ENCODE measurements at regions not wholly inside any gene's neighbourhood (a gene's known extent, or its start where the extent isn't known, plus 50 kb on each side); places are given as distances from the start of the nearest gene placed in this dataset.
"Not testable (repeated sequence)": the region's sequence is repeated elsewhere in the genome, so short reads cannot be mapped to it uniquely, and the experiment has no call there.

DNA sequence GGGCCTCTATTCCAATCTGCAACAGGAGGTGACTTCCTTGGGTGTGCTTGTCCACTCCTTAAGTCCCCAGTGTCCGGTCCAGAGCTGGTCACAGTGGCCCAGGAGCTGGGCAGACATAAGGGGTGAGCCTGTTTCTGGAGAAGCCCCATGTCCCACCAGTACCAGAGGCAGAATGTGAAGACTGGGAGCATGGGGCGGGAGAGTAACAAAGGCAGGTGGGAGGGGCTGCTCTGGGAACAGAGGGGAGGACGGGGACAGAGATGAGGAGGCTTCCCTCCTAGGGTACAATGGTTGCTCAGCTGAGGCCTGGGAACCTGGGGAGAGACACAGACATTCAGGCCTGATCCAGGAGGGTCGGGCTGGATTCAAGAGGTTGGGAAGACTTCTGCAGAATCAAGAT is 323.3 kb upstream of the TNRC6C start:
- TF ChIP-seq JAZF1 (CRISPR knock-in tag; IDR thresholded peaks at IDR 0.05) (no peak), PRRX2 (CRISPR knock-in tag; IDR thresholded peaks at IDR 0.05) (no peak), CREM (CRISPR knock-in tag; IDR thresholded peaks at IDR 0.05) (no peak), TEAD4 (CRISPR knock-in tag; IDR thresholded peaks at IDR 0.05) (no peak), ZNF232 (CRISPR knock-in tag; IDR thresholded peaks at IDR 0.05) (no peak)
- H3K9me3 Mint-ChIP-seq, result no peaks in the 10 kb centered on the region
- ChIA-PET POLR2A (no interaction called here), CTCF (interaction anchor here (1.4 kb wide), 1 partner anchor 106 kb away, joined by 4 read pairs; no protein-coding TSS in a partner anchor)
- H3K27me3 Mint-ChIP-seq (ENCODE audit: low read depth), result no peaks in the 10 kb centered on the region; the same call in 1 of the 2 replicates
- no peaks in the 10 kb centered on the region for H3K36me3 Mint-ChIP-seq
- no peak for DNase-seq (ENCODE audit: low spot score)
- peaks cover 11% of the 10 kb centered on the region for H3K4me1 Mint-ChIP-seq
- no peak overlapping the region for H3K4me3 Mint-ChIP-seq
- no peak for ATAC-seq
- H3K27ac Mint-ChIP-seq, result no peak overlapping the region

DNA sequence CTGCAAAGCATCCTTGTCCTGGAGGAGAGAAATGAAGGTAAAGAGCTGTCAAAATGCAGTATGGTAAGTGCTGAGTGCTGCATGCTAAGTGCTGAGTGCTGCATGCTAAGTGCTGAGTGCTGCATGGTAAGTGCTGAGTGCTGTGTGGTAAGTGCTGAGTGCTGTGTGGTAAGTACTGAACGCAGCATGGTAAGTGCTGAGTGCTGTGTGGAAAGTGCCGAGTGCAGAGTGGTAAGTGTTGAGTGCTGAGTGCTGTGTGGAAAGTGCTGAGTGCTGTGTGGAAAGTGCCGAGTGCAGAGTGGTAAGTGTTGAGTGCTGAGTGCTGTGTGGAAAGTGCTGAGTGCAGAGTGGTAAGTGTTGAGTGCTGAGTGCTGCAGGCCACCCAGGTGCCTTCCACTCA is 322.7 kb upstream of the TNRC6C start:
- H3K4me3 Mint-ChIP-seq; ATAC-seq; H3K36me3 Mint-ChIP-seq; H3K27me3 Mint-ChIP-seq (ENCODE audit: low read depth); H3K9me3 Mint-ChIP-seq; DNase-seq (ENCODE audit: low spot score); POLR2A ChIA-PET; H3K27ac Mint-ChIP-seq: not testable (repeated sequence)
- CTCF ChIA-PET, result interaction anchor here (1.4 kb wide), 1 partner anchor 105 kb away, joined by 4 read pairs; no protein-coding TSS in a partner anchor
- peaks cover 15% of the 10 kb centered on the region for H3K4me1 Mint-ChIP-seq

DNA sequence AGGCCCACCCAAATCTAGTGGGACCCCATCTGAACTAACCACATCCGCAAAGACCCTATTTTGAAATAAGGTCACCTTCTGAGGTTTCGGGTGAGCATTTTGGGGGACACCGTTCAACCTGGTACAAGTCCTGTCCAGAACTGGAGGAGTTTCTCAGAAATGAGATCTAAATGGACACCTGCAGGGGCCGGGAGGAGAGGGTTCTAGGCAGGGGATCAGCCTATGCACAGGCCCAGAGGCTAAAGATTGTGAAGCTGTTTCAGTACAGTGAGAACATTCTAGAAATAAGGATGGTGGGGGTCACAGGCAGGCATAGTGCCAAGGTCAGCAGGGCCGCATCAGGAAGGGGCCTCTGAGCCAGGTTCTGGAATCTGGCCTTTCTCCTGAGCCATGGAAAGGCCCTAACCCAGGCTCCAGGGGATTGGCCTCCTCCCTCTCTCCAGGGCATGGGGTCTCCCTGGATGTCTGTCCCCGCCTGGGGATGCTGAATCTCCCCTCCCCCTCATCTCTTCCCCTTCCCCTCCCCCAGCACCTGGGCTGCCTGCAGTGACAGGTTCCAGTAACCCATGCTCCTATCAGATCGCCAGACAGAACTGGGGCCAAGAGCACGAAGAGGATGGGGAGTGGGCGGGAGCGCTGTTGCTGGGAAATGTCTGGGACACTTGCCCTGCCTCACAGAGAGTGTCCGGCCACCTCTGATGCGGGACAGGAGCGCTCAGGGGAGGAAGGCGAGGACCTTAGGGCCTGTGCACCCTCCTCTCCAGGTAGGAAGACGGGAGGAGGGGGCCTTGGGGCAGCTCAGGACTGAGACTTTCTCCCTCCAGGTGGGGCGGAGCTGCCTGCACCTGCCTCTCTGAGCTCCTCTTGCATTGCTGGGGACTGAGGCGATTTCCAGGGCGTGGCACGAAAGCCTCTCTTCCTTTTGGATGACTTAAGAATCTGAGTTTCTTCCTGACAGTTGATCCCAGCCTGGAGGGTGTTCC is 321.4 kb upstream of the TNRC6C start:
- Mint-ChIP-seq H3K9me3 (no peaks in the 10 kb centered on the region), H3K27ac (no peak overlapping the region), H3K36me3 (no peaks in the 10 kb centered on the region), H3K4me3 (no peak overlapping the region), H3K27me3 (ENCODE audit: low read depth) (peaks cover 9% of the 10 kb centered on the region), H3K4me1 (peaks cover 19% of the 10 kb centered on the region)
- TF ChIP-seq, protein P1, sequence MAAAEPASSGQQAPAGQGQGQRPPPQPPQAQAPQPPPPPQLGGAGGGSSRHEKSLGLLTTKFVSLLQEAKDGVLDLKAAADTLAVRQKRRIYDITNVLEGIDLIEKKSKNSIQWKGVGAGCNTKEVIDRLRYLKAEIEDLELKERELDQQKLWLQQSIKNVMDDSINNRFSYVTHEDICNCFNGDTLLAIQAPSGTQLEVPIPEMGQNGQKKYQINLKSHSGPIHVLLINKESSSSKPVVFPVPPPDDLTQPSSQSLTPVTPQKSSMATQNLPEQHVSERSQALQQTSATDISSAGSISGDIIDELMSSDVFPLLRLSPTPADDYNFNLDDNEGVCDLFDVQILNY (CRISPR knock-in tag; IDR thresholded peaks at IDR 0.05), result no peak
- TF ChIP-seq, protein P2, sequence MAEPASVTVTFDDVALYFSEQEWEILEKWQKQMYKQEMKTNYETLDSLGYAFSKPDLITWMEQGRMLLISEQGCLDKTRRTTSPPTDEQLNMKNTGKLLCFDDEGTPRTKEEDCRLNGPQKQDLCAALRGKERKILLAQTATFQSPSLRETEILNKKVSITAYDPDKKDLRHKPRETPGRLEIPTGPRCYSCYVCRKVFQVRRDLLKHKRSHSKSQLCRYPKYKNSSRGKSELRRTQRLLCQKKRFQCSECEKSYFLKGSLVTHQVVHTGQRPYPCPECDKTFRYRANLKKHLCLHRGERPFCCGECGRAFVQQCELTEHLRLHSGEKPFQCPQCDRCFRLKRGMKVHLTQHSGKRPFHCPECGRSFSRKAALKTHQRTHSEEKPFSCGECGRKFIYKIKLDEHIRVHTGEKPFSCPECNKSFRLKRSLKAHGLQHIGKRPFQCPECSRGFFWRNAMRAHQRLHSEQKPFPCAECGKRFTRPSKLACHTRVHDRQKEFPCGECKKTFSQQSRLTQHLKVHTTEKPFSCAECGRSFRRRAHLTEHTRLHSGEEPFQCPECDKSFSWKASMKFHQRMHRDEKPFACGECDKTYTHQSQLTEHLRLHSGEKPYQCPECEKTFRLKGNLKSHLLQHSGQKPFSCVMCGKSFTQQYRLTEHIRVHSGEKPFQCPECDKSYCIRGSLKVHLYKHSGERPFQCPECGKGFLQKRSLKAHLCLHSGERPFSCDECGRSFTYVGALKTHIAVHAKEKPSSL (CRISPR knock-in tag; conservative IDR thresholded peaks at IDR 0.05), result no peak
- TF ChIP-seq, protein P3, sequence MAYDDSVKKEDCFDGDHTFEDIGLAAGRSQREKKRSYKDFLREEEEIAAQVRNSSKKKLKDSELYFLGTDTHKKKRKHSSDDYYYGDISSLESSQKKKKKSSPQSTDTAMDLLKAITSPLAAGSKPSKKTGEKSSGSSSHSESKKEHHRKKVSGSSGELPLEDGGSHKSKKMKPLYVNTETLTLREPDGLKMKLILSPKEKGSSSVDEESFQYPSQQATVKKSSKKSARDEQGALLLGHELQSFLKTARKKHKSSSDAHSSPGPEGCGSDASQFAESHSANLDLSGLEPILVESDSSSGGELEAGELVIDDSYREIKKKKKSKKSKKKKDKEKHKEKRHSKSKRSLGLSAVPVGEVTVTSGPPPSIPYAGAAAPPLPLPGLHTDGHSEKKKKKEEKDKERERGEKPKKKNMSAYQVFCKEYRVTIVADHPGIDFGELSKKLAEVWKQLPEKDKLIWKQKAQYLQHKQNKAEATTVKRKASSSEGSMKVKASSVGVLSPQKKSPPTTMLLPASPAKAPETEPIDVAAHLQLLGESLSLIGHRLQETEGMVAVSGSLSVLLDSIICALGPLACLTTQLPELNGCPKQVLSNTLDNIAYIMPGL (CRISPR knock-in tag; IDR thresholded peaks at IDR 0.05), result no peak
- TF ChIP-seq, protein P4, sequence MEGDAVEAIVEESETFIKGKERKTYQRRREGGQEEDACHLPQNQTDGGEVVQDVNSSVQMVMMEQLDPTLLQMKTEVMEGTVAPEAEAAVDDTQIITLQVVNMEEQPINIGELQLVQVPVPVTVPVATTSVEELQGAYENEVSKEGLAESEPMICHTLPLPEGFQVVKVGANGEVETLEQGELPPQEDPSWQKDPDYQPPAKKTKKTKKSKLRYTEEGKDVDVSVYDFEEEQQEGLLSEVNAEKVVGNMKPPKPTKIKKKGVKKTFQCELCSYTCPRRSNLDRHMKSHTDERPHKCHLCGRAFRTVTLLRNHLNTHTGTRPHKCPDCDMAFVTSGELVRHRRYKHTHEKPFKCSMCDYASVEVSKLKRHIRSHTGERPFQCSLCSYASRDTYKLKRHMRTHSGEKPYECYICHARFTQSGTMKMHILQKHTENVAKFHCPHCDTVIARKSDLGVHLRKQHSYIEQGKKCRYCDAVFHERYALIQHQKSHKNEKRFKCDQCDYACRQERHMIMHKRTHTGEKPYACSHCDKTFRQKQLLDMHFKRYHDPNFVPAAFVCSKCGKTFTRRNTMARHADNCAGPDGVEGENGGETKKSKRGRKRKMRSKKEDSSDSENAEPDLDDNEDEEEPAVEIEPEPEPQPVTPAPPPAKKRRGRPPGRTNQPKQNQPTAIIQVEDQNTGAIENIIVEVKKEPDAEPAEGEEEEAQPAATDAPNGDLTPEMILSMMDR (IDR thresholded peaks at IDR 0.05), result no peak
- TF ChIP-seq ZNF423 (CRISPR knock-in tag; IDR thresholded peaks at IDR 0.05), result no peak
- TF ChIP-seq, protein P5, sequence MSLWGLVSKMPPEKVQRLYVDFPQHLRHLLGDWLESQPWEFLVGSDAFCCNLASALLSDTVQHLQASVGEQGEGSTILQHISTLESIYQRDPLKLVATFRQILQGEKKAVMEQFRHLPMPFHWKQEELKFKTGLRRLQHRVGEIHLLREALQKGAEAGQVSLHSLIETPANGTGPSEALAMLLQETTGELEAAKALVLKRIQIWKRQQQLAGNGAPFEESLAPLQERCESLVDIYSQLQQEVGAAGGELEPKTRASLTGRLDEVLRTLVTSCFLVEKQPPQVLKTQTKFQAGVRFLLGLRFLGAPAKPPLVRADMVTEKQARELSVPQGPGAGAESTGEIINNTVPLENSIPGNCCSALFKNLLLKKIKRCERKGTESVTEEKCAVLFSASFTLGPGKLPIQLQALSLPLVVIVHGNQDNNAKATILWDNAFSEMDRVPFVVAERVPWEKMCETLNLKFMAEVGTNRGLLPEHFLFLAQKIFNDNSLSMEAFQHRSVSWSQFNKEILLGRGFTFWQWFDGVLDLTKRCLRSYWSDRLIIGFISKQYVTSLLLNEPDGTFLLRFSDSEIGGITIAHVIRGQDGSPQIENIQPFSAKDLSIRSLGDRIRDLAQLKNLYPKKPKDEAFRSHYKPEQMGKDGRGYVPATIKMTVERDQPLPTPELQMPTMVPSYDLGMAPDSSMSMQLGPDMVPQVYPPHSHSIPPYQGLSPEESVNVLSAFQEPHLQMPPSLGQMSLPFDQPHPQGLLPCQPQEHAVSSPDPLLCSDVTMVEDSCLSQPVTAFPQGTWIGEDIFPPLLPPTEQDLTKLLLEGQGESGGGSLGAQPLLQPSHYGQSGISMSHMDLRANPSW (CRISPR knock-in tag; conservative IDR thresholded peaks at IDR 0.05; ENCODE audit: low read depth), result no peak
- ATAC-seq (no peak), DNase-seq (ENCODE audit: low spot score) (no peak)
- CTCF ChIA-PET, result no interaction called here
- POLR2A ChIA-PET, result no interaction called here

All from WTC11 (cell line).